Stimulated activated CD4-positive, alpha-beta T cell treated with anti-CD3 and anti-CD28 coated beads, TNF-alpha, amount 100 ng/mL, for 1 hour (primary cell): ENCODE measurements at regions not wholly inside any gene's neighbourhood (a gene's known extent, or its start where the extent isn't known, plus 50 kb on each side); places are given as distances from the start of the nearest gene placed in this dataset.
A peak's percentile ranks its signal among the peaks of the same experiment; 100 is the strongest.
"Not testable (repeated sequence)": the region's sequence is repeated elsewhere in the genome, so short reads cannot be mapped to it uniquely, and the experiment has no call there.

Source experiments
- DNase-seq, 3 donors: peaks; one replicate each; pipeline ENCODE4 v3.0.0-alpha.2; 2020; ENCODE audit warnings: low read depth in 3 of 3, low spot score in 1 of 3

DNA sequence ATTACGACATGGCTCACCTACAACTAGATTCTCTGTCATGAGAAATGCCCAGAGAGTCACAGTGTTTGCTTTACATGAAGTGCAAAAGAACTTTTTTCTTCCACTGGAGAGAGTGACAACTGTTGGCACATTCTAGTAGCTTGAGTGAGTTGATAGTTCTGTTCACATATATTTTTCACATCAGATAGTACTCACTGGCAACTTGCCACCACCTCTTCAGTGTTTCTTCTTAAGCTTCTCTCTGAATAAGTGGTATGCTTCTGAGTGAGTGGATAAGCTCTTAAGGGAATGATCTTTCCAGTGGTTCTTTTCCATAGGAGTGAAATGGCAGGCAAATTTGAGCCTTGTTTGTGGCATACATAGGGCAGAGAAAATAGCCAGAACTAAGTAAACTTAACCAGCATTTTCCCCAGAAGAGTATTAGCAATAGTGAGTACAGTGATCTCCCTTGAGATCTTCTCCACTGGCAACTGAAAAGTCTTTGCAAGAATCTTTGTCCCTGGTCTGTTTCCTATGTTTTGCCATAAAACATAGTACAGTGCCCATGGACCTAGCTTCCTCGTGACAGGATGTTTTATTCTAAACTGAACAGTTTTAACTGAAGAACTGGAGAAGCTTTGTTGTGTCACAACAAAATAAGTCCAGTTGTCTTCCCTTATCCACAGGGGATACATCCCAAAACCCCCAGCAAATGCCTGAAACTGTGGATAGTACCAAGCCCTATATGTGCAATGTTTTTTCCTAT lies 125.4 kb upstream of the CDK13 start:
- DNase-seq = no peak

GRCh38 chr7:39825401-39825980 lies 124.6 kb upstream of the CDK13 start:
- no peak for DNase-seq

DNA sequence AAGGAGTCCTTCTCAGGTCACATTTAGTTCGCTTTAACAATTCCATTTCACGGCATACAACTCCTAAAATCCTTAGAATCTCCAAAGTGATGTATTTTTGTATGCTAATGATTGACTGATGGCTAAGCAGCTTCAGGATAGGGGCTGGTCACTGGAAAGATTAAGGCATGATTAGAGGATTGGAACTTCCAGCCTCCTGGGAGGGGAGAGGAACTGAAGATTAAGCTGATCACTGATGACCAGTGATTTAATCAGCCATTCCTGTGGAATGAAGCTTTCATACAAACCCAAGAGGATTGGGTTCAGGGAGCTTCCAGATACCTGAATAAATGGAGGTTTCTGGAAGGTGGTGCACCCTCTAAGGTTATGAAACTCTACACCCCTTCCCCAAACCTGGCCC lies 123.9 kb upstream of the CDK13 start:
- DNase-seq = no peak

GRCh38 chr7:39827571-39827970 lies 122.5 kb upstream of the CDK13 start:
- DNase-seq = no peak

DNA sequence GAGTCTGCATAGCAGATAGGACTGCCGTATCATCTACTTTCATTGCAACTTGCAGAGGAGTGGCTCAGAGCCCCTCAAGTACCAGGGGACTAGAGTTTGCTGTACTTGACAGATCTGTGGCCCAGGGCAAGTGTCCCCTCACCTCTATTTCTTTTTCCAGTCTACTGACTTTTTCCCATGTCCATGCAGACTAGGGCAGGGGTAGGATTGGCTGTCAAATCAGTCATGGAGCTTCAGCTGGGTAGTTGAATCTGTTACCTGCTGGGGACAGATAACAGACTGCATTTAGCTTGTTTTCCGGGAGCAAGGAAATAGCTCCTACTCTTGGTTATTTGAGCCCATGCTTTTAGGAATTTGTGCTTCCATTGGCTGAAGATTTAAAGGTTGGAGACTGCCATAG lies 121.0 kb upstream of the CDK13 start:
- DNase-seq = no peak

GRCh38 chr7:39832519-39833085 lies 117.5 kb upstream of the CDK13 start:
- DNase-seq = no peak

- peak in 1 of 3 donors; percentile 17 for DNase-seq
Measured at GRCh38 chr7:39833180-39833799, 116.8 kb upstream of the CDK13 start.

GRCh38 chr7:39833865-39834634 lies 116.0 kb upstream of the CDK13 start:
- DNase-seq = not testable (repeated sequence)

- DNase-seq = no peak
Measured at GRCh38 chr7:39838326-39838725, 111.7 kb upstream of the CDK13 start.

DNA sequence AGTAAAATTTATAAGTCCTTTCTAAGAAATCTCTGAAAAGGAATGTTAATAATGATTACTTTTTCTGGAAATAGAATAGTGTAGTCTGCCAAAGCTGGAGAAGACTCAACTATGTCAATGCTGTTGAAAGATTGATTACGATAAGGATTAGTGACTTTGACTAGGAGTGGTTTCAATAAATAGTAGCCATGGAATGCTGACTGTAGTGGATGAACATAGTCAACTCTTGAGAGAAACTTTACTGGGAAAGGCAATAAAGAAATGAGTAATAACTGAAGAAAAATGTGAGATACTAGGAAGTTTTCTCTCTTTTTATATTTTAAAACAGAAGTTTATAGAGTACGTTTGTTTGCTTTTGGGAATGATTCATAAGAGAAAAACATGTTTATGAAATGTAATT lies 105.0 kb upstream of the CDK13 start:
- no peak for DNase-seq

DNA sequence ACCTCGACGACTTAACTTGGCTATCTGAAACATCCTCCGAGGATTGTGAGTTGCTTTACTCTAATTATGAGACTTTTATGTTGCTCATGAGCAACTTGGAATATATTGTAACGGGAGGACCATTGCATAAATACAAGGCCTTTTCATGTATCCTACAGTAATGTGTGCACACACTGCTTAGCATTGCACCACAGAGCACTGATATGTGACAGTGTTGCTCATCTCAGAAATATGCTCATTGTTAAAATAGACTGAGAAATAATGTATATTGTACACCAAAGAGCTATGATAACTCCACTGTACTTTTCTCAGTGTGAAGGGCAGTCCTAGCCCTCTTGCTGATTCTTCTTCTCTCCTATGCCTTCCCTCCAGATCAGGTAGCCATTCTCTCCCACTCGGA lies 102.8 kb upstream of the CDK13 start:
- no peak for DNase-seq

- no peak for DNase-seq
Measured at GRCh38 chr7:39851466-39852045, 98.5 kb upstream of the CDK13 start.

- not testable (repeated sequence) for DNase-seq
Measured at GRCh38 chr7:39854616-39855324, 95.3 kb upstream of the CDK13 start.

DNA sequence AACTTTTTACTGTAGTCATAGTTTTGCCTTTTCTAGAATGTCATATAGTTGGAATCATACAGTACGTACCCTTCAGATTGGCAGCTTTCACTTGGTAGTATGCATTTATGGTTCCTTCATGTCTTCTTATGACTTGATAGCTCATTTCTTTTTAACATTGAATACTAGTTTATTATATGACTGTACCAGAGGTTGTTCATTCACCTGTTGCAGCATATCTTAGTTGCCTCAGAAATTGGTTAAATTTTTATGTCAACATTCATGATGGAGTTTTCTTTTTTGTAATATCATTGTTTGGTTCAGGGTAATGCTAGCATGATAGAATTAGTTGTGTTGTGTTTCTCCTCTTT lies 94.8 kb upstream of the CDK13 start:
- DNase-seq = no peak

GRCh38 chr7:39863675-39864322 lies 86.3 kb upstream of the CDK13 start:
- DNase-seq = not testable (repeated sequence)

DNA sequence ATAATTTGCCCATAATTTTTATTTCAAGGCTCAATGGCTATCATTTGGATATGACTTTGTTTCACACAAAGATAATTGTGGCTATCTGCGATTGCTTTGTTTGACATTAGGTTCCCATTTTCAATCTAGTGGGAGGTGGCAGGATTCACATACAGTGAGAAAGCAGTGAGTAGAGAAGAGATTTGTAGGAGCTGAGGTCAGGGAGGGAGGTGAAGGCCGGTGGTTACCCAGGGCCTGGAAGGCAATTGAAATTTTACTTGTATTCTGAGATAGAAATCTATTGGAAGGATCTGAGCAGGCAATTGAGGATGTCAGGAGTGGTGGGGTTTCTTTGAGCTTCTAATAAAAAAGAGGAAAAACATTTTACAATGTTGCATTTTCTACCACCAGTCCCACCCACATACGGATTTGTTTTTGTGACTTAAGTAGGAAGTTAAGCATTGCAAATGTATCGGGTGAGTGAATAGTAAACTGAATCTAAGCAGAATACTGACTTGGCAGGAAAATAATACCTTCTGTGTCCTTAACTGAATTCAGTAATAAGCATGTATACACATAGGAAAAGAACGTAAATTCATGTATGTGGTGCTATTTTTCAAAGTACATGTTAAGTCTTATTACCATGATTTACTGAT lies 80.1 kb upstream of the CDK13 start:
- not testable (repeated sequence) for DNase-seq

GRCh38 chr7:39871610-39872009 lies 78.4 kb upstream of the CDK13 start:
- DNase-seq = not testable (repeated sequence)

DNA sequence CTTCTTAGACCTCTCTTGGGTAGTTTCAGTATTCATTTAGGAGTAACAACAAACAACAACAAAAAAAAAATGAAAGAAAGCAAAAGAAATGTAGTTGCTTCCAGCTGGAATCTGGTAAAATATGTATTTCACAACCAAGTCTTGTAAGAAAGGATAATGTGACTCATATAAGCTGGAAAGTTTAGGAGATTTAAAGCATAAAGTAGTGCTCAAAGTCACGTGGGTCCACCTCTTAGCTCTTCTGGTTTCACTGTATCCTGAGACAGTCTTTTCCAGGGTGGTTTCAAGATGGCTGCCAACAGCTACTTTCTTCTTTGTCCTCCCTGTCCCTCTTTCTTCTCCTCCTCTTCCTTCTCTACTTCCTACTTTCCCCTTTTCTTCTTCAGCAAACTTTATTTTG lies 69.5 kb upstream of the CDK13 start:
- DNase-seq = no peak

DNA sequence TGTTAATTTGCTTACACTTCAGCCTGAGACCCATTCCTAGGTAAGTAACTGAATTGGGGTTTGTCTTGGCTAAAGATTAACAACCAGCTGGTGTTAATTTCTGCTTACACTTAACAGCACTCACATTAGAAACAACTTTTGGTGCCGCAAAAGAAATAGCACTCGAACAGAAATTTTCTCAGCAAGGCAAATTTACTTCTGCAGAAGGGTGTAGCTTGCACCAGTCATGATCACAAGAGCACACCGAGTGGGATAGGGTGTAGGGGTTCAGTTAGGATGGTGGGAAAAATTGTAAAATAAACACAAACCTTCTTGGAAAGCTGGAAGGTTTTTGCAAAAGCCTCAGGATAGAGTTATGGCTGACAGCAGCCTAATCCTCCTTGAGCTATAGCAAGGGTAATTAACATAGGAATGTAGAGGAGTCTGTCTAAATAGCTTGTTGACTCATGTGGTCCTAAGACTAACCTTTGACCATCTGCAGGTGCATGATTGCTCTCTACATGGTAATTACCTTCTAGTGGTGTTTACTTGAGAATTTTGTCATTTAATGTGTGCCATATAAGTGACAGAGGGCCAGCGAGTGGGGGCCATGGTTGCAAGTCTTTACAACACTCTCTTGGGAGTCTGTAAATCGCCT lies 67.8 kb upstream of the CDK13 start:
- DNase-seq = no peak
